GM23338 (cell line): ENCODE measurements at regions not wholly inside any gene's neighbourhood (a gene's known extent, or its start where the extent isn't known, plus 50 kb on each side); places are given as distances from the start of the nearest gene placed in this dataset.

Source experiments
- EZH2 ChIP-seq: fragments of 200-600 bp; sonication (generic); IDR thresholded peaks from one replicate; pipeline ENCODE4 v1.8.0; 2017; ENCODE audit warnings: antibody characterized with exemption, mild to moderate bottlenecking, low read depth; ENCODE audit not compliant: unreplicated experiment
- EZH2phosphoT487 ChIP-seq: fragments of 200-600 bp; sonication (generic); IDR thresholded peaks from one replicate; pipeline ENCODE4 v1.8.1; 2018; ENCODE audit warnings: antibody characterized with exemption; ENCODE audit not compliant: unreplicated experiment
- JUNB ChIP-seq: IDR thresholded peaks from one replicate; pipeline ENCODE4 v1.6.1; 2016; ENCODE audit warnings: antibody characterized with exemption; ENCODE audit not compliant: unreplicated experiment
- NANOG ChIP-seq: IDR thresholded peaks from 2 replicates; pipeline ENCODE4 v1.6.1; 2016; ENCODE audit warnings: antibody characterized with exemption, borderline replicate concordance
- POLR2AphosphoS5 ChIP-seq: IDR thresholded peaks from 2 replicates; pipeline ENCODE4 v1.6.1; 2016; ENCODE audit warnings: antibody characterized with exemption, low read depth
- ZNF114 ChIP-seq: fragments of 250-450 bp; sonication (Bioruptor Pico); IDR thresholded peaks from 2 replicates; pipeline ENCODE4 v1.5.0; 2020; ENCODE audit warnings: mild to moderate bottlenecking, moderate library complexity
- TF ChIP-seq, protein P1 (sequence below): fragments of 250-450 bp; sonication (Bioruptor Pico); IDR thresholded peaks from 2 replicates; pipeline ENCODE4 v1.5.0; 2020; ENCODE audit warnings: mild to moderate bottlenecking, moderate library complexity
- TF ChIP-seq, protein P2 (sequence below): IDR thresholded peaks from 2 replicates; pipeline ENCODE4 v1.6.1; 2016; ENCODE audit warnings: antibody characterized with exemption
- TF ChIP-seq, protein P3 (sequence below): IDR thresholded peaks from one replicate; pipeline ENCODE4 v1.6.1; 2018; ENCODE audit warnings: antibody characterized with exemption; ENCODE audit not compliant: unreplicated experiment

DNA sequence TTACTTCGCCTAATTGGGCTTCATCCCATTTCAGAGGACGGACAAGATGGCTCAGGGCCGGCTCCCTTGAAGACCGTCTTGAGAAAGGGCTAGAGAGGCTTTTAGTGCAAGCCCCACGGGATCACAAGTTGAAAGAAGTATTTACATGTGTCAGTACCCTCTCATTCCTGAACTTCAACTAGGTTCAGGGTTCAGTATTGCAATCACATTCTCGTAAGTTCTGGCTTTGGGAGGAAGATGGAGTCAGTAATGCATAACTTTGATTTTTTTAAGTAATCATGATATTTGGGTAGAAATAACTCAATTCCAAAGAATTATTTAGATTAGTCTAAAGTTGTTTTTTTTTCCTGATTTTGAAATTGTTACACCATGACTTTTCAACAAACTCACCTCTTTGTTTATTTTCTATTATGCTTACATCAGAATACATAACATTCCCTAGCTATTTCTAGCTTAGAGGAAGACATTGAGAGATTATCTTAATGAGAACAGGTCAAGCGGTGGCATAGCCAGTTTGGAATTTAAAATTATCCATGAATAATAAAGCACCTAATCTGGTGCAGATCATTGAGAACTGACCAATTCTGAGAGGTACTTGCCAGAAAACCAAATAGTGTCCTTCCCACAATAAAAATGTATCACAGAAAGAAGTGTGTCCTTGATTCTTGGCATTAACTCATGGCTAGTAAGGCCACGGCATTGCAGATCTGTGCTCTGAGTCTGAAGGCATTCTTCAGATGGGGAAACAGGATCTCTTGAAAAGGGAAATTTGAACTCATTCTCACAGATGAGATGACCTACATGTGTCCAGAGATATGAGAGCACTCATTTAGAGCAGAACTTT lies 92.1 kb upstream of the BLID start (continued):
- TF ChIP-seq, protein P1, sequence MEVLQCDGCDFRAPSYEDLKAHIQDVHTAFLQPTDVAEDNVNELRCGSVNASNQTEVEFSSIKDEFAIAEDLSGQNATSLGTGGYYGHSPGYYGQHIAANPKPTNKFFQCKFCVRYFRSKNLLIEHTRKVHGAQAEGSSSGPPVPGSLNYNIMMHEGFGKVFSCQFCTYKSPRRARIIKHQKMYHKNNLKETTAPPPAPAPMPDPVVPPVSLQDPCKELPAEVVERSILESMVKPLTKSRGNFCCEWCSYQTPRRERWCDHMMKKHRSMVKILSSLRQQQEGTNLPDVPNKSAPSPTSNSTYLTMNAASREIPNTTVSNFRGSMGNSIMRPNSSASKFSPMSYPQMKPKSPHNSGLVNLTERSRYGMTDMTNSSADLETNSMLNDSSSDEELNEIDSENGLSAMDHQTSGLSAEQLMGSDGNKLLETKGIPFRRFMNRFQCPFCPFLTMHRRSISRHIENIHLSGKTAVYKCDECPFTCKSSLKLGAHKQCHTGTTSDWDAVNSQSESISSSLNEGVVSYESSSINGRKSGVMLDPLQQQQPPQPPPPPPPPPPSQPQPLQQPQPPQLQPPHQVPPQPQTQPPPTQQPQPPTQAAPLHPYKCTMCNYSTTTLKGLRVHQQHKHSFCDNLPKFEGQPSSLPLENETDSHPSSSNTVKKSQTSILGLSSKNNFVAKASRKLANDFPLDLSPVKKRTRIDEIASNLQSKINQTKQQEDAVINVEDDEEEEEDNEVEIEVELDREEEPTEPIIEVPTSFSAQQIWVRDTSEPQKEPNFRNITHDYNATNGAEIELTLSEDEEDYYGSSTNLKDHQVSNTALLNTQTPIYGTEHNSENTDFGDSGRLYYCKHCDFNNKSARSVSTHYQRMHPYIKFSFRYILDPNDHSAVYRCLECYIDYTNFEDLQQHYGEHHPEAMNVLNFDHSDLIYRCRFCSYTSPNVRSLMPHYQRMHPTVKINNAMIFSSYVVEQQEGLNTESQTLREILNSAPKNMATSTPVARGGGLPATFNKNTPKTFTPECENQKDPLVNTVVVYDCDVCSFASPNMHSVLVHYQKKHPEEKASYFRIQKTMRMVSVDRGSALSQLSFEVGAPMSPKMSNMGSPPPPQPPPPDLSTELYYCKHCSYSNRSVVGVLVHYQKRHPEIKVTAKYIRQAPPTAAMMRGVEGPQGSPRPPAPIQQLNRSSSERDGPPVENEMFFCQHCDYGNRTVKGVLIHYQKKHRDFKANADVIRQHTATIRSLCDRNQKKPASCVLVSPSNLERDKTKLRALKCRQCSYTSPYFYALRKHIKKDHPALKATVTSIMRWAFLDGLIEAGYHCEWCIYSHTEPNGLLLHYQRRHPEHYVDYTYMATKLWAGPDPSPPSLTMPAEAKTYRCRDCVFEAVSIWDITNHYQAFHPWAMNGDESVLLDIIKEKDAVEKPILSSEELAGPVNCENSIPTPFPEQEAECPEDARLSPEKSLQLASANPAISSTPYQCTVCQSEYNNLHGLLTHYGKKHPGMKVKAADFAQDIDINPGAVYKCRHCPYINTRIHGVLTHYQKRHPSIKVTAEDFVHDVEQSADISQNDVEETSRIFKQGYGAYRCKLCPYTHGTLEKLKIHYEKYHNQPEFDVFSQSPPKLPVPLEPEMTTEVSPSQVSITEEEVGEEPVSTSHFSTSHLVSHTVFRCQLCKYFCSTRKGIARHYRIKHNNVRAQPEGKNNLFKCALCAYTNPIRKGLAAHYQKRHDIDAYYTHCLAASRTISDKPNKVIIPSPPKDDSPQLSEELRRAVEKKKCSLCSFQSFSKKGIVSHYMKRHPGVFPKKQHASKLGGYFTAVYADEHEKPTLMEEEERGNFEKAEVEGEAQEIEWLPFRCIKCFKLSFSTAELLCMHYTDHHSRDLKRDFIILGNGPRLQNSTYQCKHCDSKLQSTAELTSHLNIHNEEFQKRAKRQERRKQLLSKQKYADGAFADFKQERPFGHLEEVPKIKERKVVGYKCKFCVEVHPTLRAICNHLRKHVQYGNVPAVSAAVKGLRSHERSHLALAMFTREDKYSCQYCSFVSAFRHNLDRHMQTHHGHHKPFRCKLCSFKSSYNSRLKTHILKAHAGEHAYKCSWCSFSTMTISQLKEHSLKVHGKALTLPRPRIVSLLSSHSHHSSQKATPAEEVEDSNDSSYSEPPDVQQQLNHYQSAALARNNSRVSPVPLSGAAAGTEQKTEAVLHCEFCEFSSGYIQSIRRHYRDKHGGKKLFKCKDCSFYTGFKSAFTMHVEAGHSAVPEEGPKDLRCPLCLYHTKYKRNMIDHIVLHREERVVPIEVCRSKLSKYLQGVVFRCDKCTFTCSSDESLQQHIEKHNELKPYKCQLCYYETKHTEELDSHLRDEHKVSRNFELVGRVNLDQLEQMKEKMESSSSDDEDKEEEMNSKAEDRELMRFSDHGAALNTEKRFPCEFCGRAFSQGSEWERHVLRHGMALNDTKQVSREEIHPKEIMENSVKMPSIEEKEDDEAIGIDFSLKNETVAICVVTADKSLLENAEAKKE (CRISPR knock-in tag), result no peak
- TF ChIP-seq EZH2phosphoT487, result no peak
- TF ChIP-seq JUNB, result no peak
- no peak for TF ChIP-seq POLR2AphosphoS5
- TF ChIP-seq, protein P2, sequence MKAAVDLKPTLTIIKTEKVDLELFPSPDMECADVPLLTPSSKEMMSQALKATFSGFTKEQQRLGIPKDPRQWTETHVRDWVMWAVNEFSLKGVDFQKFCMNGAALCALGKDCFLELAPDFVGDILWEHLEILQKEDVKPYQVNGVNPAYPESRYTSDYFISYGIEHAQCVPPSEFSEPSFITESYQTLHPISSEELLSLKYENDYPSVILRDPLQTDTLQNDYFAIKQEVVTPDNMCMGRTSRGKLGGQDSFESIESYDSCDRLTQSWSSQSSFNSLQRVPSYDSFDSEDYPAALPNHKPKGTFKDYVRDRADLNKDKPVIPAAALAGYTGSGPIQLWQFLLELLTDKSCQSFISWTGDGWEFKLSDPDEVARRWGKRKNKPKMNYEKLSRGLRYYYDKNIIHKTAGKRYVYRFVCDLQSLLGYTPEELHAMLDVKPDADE, result no peak
- TF ChIP-seq, protein P3, sequence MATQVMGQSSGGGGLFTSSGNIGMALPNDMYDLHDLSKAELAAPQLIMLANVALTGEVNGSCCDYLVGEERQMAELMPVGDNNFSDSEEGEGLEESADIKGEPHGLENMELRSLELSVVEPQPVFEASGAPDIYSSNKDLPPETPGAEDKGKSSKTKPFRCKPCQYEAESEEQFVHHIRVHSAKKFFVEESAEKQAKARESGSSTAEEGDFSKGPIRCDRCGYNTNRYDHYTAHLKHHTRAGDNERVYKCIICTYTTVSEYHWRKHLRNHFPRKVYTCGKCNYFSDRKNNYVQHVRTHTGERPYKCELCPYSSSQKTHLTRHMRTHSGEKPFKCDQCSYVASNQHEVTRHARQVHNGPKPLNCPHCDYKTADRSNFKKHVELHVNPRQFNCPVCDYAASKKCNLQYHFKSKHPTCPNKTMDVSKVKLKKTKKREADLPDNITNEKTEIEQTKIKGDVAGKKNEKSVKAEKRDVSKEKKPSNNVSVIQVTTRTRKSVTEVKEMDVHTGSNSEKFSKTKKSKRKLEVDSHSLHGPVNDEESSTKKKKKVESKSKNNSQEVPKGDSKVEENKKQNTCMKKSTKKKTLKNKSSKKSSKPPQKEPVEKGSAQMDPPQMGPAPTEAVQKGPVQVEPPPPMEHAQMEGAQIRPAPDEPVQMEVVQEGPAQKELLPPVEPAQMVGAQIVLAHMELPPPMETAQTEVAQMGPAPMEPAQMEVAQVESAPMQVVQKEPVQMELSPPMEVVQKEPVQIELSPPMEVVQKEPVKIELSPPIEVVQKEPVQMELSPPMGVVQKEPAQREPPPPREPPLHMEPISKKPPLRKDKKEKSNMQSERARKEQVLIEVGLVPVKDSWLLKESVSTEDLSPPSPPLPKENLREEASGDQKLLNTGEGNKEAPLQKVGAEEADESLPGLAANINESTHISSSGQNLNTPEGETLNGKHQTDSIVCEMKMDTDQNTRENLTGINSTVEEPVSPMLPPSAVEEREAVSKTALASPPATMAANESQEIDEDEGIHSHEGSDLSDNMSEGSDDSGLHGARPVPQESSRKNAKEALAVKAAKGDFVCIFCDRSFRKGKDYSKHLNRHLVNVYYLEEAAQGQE, result no peak
- TF ChIP-seq NANOG, result no peak
- no peak for TF ChIP-seq EZH2
- TF ChIP-seq ZNF114, result no peak
